ENCODE measurements at regions not wholly inside any gene's neighbourhood (a gene's known extent, or its start where the extent isn't known, plus 50 kb on each side); places are given as distances from the start of the nearest gene placed in this dataset.

GRCh38 chr2:128487650-128488387 lies 169.2 kb upstream of the HS6ST1 start:
- Histone ChIP-seq H3K27ac (ENCODE audit: low read depth, low read length, poor library complexity, severe bottlenecking) (no peak overlapping the region), H3K9me3 (ENCODE audit: low read depth, low read length, poor library complexity, severe bottlenecking) (no peaks in the 10 kb centered on the region), H3K27me3 (replicated peaks; ENCODE audit: insufficient read depth, low read depth, low read length, poor library complexity) (no peaks in the 10 kb centered on the region), H3K4me3 (ENCODE audit: low read depth, low read length, poor library complexity, severe bottlenecking) (no peak overlapping the region), H3K4me1 (ENCODE audit: insufficient read depth, low read length, poor library complexity, severe bottlenecking) (no peaks in the 10 kb centered on the region), H3K36me3 (ENCODE audit: insufficient read depth, low read length, poor library complexity, severe bottlenecking) (no peaks in the 10 kb centered on the region)
- no TSS peak for BruUV-seq (replicated peaks)
- POLR2A ChIA-PET (ENCODE audit: low non-redundant PET), result no interaction called here
- intact Hi-C loops (cut with micrococcal nuclease; ENCODE audit: unreplicated experiment), result no loop called here
- TF ChIP-seq EZH2 (IDR thresholded peaks at IDR 0.05; ENCODE audit: borderline replicate concordance, low read depth, low read length, poor library complexity, severe bottlenecking), result no peak
- DNase-seq (ENCODE audit: low spot score), result no peak
- CTCF ChIA-PET, result no interaction called here

GRCh38 chr2:128488434-128488833 lies 169.8 kb upstream of the HS6ST1 start:
- Histone ChIP-seq H3K27me3 (replicated peaks; ENCODE audit: insufficient read depth, low read depth, low read length, poor library complexity) (no peaks in the 10 kb centered on the region), H3K4me1 (ENCODE audit: insufficient read depth, low read length, poor library complexity, severe bottlenecking) (no peaks in the 10 kb centered on the region), H3K4me3 (ENCODE audit: low read depth, low read length, poor library complexity, severe bottlenecking) (no peak overlapping the region), H3K9me3 (ENCODE audit: low read depth, low read length, poor library complexity, severe bottlenecking) (no peaks in the 10 kb centered on the region), H3K27ac (ENCODE audit: low read depth, low read length, poor library complexity, severe bottlenecking) (no peak overlapping the region), H3K36me3 (ENCODE audit: insufficient read depth, low read length, poor library complexity, severe bottlenecking) (no peaks in the 10 kb centered on the region)
- CTCF ChIA-PET, result no interaction called here
- BruUV-seq (replicated peaks), result no TSS peak
- POLR2A ChIA-PET (ENCODE audit: low non-redundant PET), result no interaction called here
- no peak for TF ChIP-seq CTCF (conservative IDR thresholded peaks at IDR 0.05; ENCODE audit: low read depth, low read length)
- TF ChIP-seq EZH2 (IDR thresholded peaks at IDR 0.05; ENCODE audit: borderline replicate concordance, low read depth, low read length, poor library complexity, severe bottlenecking), result no peak
- no peak for DNase-seq (ENCODE audit: low spot score)
- intact Hi-C loops (cut with micrococcal nuclease; ENCODE audit: unreplicated experiment), result no loop called here

- Histone ChIP-seq H3K27me3 (replicated peaks; ENCODE audit: insufficient read depth, low read depth, low read length, poor library complexity) (no peaks in the 10 kb centered on the region), H3K9me3 (ENCODE audit: low read depth, low read length, poor library complexity, severe bottlenecking) (no peaks in the 10 kb centered on the region), H3K4me1 (ENCODE audit: insufficient read depth, low read length, poor library complexity, severe bottlenecking) (no peaks in the 10 kb centered on the region), H3K27ac (ENCODE audit: low read depth, low read length, poor library complexity, severe bottlenecking) (no peak overlapping the region), H3K36me3 (ENCODE audit: insufficient read depth, low read length, poor library complexity, severe bottlenecking) (no peaks in the 10 kb centered on the region), H3K4me3 (ENCODE audit: low read depth, low read length, poor library complexity, severe bottlenecking) (no peak overlapping the region)
- intact Hi-C loops (cut with micrococcal nuclease; ENCODE audit: unreplicated experiment), result no loop called here
- no peak for DNase-seq (ENCODE audit: low spot score)
- POLR2A ChIA-PET (ENCODE audit: low non-redundant PET), result no interaction called here
- BruUV-seq (replicated peaks), result no TSS peak
- no peak for TF ChIP-seq CTCF (conservative IDR thresholded peaks at IDR 0.05; ENCODE audit: low read depth, low read length)
- TF ChIP-seq EZH2 (IDR thresholded peaks at IDR 0.05; ENCODE audit: borderline replicate concordance, low read depth, low read length, poor library complexity, severe bottlenecking), result no peak
- CTCF ChIA-PET, result no interaction called here
Observed at GRCh38 chr2:128489526-128490273, 171.0 kb upstream of the HS6ST1 start.

All from A673 (cell line).